ENCODE measurements at regions not wholly inside any gene's neighbourhood (a gene's known extent, or its start where the extent isn't known, plus 50 kb on each side); places are given as distances from the start of the nearest gene placed in this dataset.

DNA sequence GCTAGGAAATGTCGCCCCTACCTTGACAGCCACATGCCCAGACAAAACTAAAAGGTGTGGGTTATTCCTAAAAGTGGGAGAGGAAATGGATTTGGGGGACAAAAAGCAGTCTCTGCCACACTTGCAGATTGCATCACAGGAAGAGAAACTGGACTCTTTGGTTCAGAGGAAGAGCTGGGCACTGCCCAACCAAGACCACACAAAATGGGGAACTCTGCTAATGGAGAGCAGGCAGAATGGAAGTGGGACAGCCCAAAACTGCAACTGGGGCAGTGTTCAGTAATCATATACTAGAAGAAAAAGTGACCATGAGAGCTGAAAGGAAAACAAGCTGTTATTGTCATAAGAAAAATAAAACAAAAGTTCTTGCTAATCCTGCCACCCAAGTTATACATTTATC is 138.9 kb upstream of the FRMD4B start:
- no peak overlapping the region for H3K4me3 ChIP-seq (ENCODE audit: low read depth, low read length)

DNA sequence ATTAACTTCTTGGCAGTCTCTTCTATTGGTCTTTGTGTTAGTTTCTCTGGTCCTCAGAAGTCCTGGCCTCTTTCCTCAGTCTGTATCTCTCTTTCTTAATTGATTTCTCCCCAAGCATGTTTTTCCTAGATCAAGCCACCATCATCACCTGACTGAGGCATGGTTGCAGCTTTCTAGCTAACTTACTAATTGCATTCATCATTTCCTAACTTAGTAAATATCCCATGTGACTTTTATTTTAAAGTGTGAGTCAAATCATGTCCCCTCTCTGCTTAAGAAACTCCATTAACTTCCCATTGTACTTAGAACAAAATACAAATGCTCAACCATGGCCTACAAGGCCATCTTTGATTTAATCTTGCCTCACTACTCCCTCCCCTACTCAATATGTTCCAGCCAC is 135.4 kb upstream of the FRMD4B start:
- no peak overlapping the region for H3K4me3 ChIP-seq (ENCODE audit: low read depth, low read length)
- TF ChIP-seq, protein P1, sequence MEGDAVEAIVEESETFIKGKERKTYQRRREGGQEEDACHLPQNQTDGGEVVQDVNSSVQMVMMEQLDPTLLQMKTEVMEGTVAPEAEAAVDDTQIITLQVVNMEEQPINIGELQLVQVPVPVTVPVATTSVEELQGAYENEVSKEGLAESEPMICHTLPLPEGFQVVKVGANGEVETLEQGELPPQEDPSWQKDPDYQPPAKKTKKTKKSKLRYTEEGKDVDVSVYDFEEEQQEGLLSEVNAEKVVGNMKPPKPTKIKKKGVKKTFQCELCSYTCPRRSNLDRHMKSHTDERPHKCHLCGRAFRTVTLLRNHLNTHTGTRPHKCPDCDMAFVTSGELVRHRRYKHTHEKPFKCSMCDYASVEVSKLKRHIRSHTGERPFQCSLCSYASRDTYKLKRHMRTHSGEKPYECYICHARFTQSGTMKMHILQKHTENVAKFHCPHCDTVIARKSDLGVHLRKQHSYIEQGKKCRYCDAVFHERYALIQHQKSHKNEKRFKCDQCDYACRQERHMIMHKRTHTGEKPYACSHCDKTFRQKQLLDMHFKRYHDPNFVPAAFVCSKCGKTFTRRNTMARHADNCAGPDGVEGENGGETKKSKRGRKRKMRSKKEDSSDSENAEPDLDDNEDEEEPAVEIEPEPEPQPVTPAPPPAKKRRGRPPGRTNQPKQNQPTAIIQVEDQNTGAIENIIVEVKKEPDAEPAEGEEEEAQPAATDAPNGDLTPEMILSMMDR (IDR thresholded peaks at IDR 0.05; ENCODE audit: insufficient read depth, low read length), result no peak
- DNase-seq (ENCODE audit: low read depth), result no peak

More for the DNA sequence above, 138.9 kb upstream of the FRMD4B start:
- DNase-seq (ENCODE audit: low read depth), result no peak
- TF ChIP-seq, protein P1 (IDR thresholded peaks at IDR 0.05; ENCODE audit: insufficient read depth, low read length), result no peak

DNA sequence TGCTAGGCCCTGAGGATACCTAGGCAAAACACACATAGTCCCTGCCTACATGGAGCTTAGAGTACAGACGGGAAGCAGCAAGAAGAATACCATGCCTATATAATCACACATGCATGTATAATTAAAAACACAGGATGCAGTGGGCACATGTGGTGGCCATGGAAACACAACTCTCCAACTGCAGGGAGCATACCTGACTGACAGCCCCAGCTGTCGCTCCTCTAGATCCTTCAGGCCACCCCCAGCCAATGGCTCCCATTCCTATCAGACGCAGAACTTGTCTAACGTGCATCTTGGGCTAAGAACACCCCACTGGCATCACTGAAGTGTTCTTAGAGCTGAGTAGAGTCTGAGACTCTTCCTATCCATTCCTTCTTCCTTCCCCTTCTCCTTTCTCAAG is 125.5 kb upstream of the FRMD4B start:
- no peak overlapping the region for H3K4me3 ChIP-seq (ENCODE audit: low read depth, low read length)
- TF ChIP-seq, protein P1 (IDR thresholded peaks at IDR 0.05; ENCODE audit: insufficient read depth, low read length), result no peak
- DNase-seq (ENCODE audit: low read depth), result no peak

DNA sequence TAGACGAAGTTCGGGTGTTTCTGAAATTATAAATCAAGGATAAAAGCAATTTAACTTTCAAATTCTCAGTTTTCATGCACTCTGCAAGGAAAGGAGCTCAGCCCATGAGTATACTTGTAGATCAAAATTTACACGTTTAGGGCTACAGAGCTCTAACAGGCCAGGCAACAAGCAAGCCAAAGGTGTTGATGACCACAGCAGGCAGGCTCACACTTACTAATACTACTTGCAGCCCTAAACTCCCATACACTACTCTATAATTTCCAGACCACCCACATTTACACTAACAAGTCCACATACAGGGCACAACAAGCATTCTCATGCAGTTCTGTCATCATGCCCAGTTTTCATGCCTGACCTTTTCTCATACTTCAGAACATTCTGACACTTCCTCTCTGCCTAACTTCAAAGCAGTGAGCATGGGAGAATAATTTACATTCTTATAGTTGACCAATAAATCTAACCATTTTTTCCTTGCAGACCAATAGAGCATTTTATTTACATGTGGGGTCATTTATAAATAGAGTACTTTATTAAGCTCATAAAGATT is 124.7 kb upstream of the FRMD4B start:
- no peak for DNase-seq (ENCODE audit: low read depth)
- TF ChIP-seq, protein P1 (IDR thresholded peaks at IDR 0.05; ENCODE audit: insufficient read depth, low read length), result no peak
- no peak overlapping the region for H3K4me3 ChIP-seq (ENCODE audit: low read depth, low read length)

DNA sequence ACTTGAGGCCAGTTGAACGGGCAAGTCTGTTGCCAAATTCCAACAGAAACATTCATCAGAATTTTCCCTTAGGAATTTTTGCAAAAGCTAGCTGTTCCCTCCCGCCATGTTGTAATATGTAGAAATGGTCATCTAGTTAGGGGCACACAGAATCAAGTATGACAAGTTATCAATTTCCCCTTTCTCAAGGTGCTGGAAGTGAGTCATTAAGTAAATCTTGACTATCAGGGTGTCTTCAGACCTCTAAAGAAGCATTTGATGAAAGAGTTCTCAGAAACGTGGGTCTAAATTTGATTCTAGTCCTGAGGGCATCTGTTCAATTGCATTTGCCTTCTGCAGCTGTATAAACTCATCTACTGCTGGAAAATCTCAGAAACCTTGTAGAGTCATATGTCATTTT is 123.4 kb upstream of the FRMD4B start:
- no peak for DNase-seq (ENCODE audit: low read depth)
- TF ChIP-seq, protein P1 (IDR thresholded peaks at IDR 0.05; ENCODE audit: insufficient read depth, low read length), result no peak
- no peak overlapping the region for H3K4me3 ChIP-seq (ENCODE audit: low read depth, low read length)

DNA sequence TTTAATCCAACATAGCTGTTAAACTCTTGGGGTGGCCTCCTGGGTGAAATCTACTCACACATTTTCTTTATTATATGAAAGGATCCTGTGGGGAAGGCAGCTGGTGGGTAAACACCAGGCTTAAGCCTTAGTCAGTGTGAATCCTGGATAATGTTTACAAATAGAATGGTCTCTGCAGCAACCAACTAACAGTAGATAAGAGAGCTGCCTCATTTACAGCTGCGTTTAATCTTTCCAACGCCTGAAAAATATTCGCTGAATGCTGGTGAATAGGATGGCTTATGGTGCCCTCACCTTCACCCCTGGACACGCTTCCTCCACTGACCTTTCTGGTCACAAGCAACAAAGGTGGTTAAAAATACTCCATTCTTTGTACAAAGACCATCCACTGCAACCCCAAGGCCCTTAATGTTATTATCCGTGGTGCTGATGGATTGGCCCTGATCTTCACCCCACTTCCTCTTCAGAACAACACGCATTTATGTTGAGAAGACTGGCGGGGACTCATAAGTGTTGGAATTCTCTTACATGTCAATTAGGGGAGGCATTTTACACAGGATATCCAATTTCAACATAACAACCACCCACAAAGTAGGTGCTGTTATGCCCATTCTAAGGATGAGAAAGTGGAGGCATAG is 120.0 kb upstream of the FRMD4B start:
- TF ChIP-seq, protein P1 (IDR thresholded peaks at IDR 0.05; ENCODE audit: insufficient read depth, low read length), result no peak
- DNase-seq (ENCODE audit: low read depth), result peak; percentile 9
- no peak overlapping the region for H3K4me3 ChIP-seq (ENCODE audit: low read depth, low read length)

DNA sequence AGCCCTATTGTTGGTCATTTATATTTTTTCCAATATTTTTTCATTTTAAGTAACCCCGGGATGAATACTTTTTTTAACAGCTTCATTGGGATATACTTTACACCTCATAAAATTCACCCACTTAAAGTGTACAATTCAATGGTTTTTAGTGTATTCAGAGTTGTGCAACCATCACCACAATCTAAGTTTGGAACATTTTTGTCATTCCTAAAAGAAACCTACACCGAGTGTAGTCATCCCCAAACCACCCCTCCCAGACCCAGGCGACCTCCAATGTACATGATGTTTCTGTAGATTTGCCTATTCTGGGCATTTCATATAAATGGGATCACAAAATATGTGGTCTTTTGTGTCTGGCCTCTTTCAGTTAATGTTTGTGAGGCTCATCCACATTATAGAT is 118.3 kb upstream of the FRMD4B start:
- no peak overlapping the region for H3K4me3 ChIP-seq (ENCODE audit: low read depth, low read length)
- TF ChIP-seq, protein P1 (IDR thresholded peaks at IDR 0.05; ENCODE audit: insufficient read depth, low read length), result no peak
- DNase-seq (ENCODE audit: low read depth), result peak; percentile 18

All from fibroblast of the aortic adventitia (primary cell).